Smooth muscle cell (in vitro differentiated cells): ENCODE measurements at regions not wholly inside any gene's neighbourhood (a gene's known extent, or its start where the extent isn't known, plus 50 kb on each side); places are given as distances from the start of the nearest gene placed in this dataset.

Experiments used
- DNase-seq: peaks from one replicate; lab custom pipeline; 2025; ENCODE audit not compliant: unreplicated experiment; lab: John Stamatoyannopoulos, UW
- H2AFZ ChIP-seq: fragments of 200-600 bp; sonication (generic); 2 replicates; pipeline ENCODE4 v1.6.0; 2016; ENCODE audit warnings: antibody characterized with exemption, low read depth, mild to moderate bottlenecking
- H3F3A ChIP-seq: fragments of 200-600 bp; sonication (generic); 2 replicates; pipeline ENCODE4 v1.6.0; 2017; ENCODE audit warnings: antibody characterized with exemption, low read depth
- H3K27ac ChIP-seq: fragments of 200-600 bp; sonication (generic); 2 replicates; pipeline ENCODE4 v1.5.1; 2016; ENCODE audit warnings: low read depth, mild to moderate bottlenecking
- H3K27me3 ChIP-seq: fragments of 200-600 bp; sonication (generic); 2 replicates; pipeline ENCODE4 v1.6.1; 2016; ENCODE audit warnings: low read depth, mild to moderate bottlenecking
- H3K36me3 ChIP-seq: fragments of 200-600 bp; sonication (generic); 2 replicates; pipeline ENCODE4 v1.5.1; 2016; ENCODE audit warnings: low read depth
- H3K4me1 ChIP-seq: fragments of 200-600 bp; sonication (generic); 2 replicates; pipeline ENCODE4 v1.5.1; 2016; ENCODE audit warnings: low read depth
- H3K4me2 ChIP-seq: fragments of 200-600 bp; sonication (generic); 2 replicates; pipeline ENCODE4 v1.6.0; 2016; ENCODE audit warnings: mild to moderate bottlenecking
- H3K4me3 ChIP-seq: fragments of 200-600 bp; sonication (generic); 2 replicates; pipeline ENCODE4 v1.5.1; 2016; ENCODE audit warnings: mild to moderate bottlenecking
- H3K79me2 ChIP-seq: fragments of 200-600 bp; sonication (generic); 2 replicates; pipeline ENCODE4 v1.6.0; 2016; ENCODE audit warnings: low read depth, mild to moderate bottlenecking
- H3K9ac ChIP-seq: fragments of 200-600 bp; sonication (generic); 2 replicates; pipeline ENCODE4 v1.6.0; 2016; ENCODE audit warnings: low read depth
- H3K9me3 ChIP-seq: fragments of 200-600 bp; sonication (generic); replicated peaks from 2 replicates; pipeline ENCODE4 v1.5.1; 2016; ENCODE audit warnings: low read depth
- H4K20me1 ChIP-seq: fragments of 200-600 bp; sonication (generic); 2 replicates; pipeline ENCODE4 v1.6.0; 2016; ENCODE audit warnings: low read depth
- WGBS: methylation state at CpG from one replicate; pipeline ENCODE4 v1.1.7; 2016; ENCODE audit warnings: low lambda C conversion rate; 5-methylcytosine and 5-hydroxymethylcytosine counted together
- TF ChIP-seq, protein P1 (sequence below): fragments of 200-600 bp; sonication (generic); IDR thresholded peaks from 2 replicates; pipeline ENCODE4 v1.5.1; 2017; ENCODE audit warnings: borderline replicate concordance, mild to moderate bottlenecking, antibody characterized with exemption; ENCODE audit not compliant: insufficient read depth, poor library complexity, severe bottlenecking

DNA sequence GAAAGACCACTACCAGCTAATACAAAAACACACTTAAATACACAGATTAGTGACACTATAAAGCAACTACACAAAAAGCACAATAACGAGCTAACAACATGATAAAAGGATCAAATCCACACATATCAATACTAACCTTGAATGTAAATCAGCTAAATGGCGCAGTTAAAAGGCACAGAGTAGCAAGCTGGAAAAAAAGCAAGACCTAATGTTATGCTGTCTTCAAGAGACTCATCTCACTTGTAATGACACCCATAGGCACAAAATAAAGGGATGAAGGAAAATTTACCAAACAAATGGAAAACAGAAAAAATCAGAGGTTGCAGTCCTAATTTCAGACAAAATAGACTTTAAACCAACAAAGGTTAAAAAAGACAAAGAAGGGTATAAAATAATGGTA is 86.3 kb downstream of the NUS1 start:
- H3K9me3 ChIP-seq: no peaks in the 10 kb centered on the region
- no peaks in the 10 kb centered on the region for H3F3A ChIP-seq
- H3K79me2 ChIP-seq: no peaks in the 10 kb centered on the region
- H3K4me3 ChIP-seq: no peak overlapping the region
- no peak for DNase-seq
- no peak overlapping the region for H3K9ac ChIP-seq
- WGBS: 77% methylated on average over 2 of the region's 2 CpGs
- H2AFZ ChIP-seq: no peak overlapping the region
- no peak overlapping the region for H3K4me2 ChIP-seq
- H4K20me1 ChIP-seq: no peaks in the 10 kb centered on the region
- H3K4me1 ChIP-seq: no peaks in the 10 kb centered on the region
- TF ChIP-seq, protein P1, sequence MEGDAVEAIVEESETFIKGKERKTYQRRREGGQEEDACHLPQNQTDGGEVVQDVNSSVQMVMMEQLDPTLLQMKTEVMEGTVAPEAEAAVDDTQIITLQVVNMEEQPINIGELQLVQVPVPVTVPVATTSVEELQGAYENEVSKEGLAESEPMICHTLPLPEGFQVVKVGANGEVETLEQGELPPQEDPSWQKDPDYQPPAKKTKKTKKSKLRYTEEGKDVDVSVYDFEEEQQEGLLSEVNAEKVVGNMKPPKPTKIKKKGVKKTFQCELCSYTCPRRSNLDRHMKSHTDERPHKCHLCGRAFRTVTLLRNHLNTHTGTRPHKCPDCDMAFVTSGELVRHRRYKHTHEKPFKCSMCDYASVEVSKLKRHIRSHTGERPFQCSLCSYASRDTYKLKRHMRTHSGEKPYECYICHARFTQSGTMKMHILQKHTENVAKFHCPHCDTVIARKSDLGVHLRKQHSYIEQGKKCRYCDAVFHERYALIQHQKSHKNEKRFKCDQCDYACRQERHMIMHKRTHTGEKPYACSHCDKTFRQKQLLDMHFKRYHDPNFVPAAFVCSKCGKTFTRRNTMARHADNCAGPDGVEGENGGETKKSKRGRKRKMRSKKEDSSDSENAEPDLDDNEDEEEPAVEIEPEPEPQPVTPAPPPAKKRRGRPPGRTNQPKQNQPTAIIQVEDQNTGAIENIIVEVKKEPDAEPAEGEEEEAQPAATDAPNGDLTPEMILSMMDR: no peak
- no peak overlapping the region for H3K27ac ChIP-seq
- no peaks in the 10 kb centered on the region for H3K36me3 ChIP-seq
- no peaks in the 10 kb centered on the region for H3K27me3 ChIP-seq

DNA sequence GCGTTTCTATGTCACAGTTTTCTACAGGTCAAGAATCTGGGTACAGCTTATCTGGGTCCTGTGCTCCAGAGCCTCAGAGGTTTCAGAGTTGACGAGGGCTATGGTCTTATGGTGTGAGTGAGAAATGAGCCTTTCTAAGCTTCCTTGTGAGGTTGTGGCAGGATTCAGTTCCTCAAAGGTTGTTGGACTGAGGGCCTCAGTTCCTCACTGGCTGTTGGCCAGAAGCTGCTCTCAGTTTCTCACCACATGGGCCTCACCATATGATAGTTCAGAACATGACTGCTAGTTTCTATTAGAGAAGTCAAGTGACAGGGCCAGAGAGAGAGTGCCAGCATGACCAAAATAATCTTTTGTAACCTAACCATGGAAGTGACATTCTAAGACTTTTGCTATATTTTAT is 96.1 kb downstream of the NUS1 start:
- Histone ChIP-seq H3K27ac (no peak overlapping the region), H3K27me3 (no peaks in the 10 kb centered on the region), H2AFZ (no peak overlapping the region), H3K36me3 (no peaks in the 10 kb centered on the region), H3K4me2 (no peak overlapping the region), H3K79me2 (no peaks in the 10 kb centered on the region), H3K9me3 (no peaks in the 10 kb centered on the region), H3F3A (no peaks in the 10 kb centered on the region), H3K4me1 (no peaks in the 10 kb centered on the region), H3K4me3 (no peak overlapping the region), H4K20me1 (no peaks in the 10 kb centered on the region), H3K9ac (no peak overlapping the region)
- DNase-seq: no peak
- WGBS: 87% methylated on average over 2 of the region's 2 CpGs
- TF ChIP-seq, protein P1: no peak

DNA sequence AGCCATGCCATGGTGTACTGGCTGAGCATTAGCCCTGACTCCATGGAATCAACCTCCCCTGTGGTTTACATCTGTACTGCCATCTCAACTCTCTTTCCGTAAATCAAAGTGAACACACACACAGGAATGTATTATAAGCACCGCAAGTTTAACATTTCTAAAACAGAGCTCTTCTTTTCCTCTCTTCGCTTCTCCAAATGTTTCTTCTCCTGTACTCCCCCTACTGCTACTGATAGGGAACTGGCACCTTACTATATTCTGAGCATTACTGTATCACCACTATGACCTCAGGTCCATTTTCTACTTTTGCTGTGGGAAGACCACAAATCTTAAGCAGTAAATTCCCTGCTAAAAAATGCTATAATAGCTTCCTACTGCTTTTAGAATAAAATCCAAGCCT is 101.2 kb downstream of the NUS1 start:
- Histone ChIP-seq H3K4me1 (no peaks in the 10 kb centered on the region), H3K79me2 (no peaks in the 10 kb centered on the region), H3K27ac (no peak overlapping the region), H3F3A (no peaks in the 10 kb centered on the region), H3K9ac (no peak overlapping the region), H4K20me1 (no peaks in the 10 kb centered on the region), H3K4me3 (no peak overlapping the region), H3K27me3 (no peaks in the 10 kb centered on the region), H3K9me3 (no peaks in the 10 kb centered on the region), H2AFZ (no peak overlapping the region), H3K36me3 (no peaks in the 10 kb centered on the region), H3K4me2 (no peak overlapping the region)
- TF ChIP-seq, protein P1: peak; percentile 19
- 42% methylated on average over 3 of the region's 3 CpGs for WGBS
- DNase-seq: no peak

DNA sequence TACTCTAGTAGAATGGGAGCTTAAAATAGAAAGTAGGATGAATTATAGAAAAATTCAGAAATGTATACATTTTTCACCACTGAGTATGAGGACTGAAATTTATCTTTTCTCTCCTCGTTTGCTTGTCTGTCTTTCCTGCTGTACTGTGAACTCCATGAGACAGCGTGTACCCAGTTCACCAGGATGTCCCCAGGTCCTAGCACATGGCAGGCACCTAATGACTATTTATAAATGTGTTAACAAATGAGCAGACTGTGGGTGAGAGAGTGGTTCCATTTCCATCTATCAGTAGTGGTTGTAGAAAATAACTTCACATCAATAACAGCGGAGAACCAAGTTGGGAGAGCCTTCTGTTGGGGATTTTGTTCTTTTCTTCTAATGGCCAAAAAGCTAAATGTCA is 106.3 kb downstream of the NUS1 start:
- H3K9me3 ChIP-seq: no peaks in the 10 kb centered on the region

More for the DNA sequence above, 106.3 kb downstream of the NUS1 start:
- H3K27me3 ChIP-seq: no peaks in the 10 kb centered on the region
- H3F3A ChIP-seq: no peaks in the 10 kb centered on the region
- H3K9ac ChIP-seq: no peak overlapping the region
- no peaks in the 10 kb centered on the region for H3K36me3 ChIP-seq
- no peak for DNase-seq
- no peaks in the 10 kb centered on the region for H3K4me1 ChIP-seq
- WGBS: 85% methylated on average over 3 of the region's 3 CpGs
- H4K20me1 ChIP-seq: no peaks in the 10 kb centered on the region
- no peak overlapping the region for H3K4me2 ChIP-seq
- no peak overlapping the region for H3K27ac ChIP-seq
- TF ChIP-seq, protein P1: no peak
- no peak overlapping the region for H3K4me3 ChIP-seq
- no peaks in the 10 kb centered on the region for H3K79me2 ChIP-seq
- H2AFZ ChIP-seq: no peak overlapping the region
